ENCODE measurements at regions not wholly inside any gene's neighbourhood (a gene's known extent, or its start where the extent isn't known, plus 50 kb on each side); places are given as distances from the start of the nearest gene placed in this dataset.

GRCh38 chr15:34642247-34642646 is 58.8 kb upstream of the GOLGA8B start:
- Histone ChIP-seq H3K9ac (ENCODE audit: control insufficient read depth, extremely low read depth, insufficient read depth, low read length) (no peak overlapping the region), H3K27ac (ENCODE audit: control insufficient read depth, insufficient read depth, low read length) (no peak overlapping the region), H3K36me3 (ENCODE audit: control insufficient read depth in 2 of 2, extremely low read depth in 1 of 2, insufficient read depth in 2 of 2, low read length in 2 of 2) (no peaks in the 10 kb centered on the region), H3K4me1 (ENCODE audit: control insufficient read depth, extremely low read depth, insufficient read depth, low read length) (no peaks in the 10 kb centered on the region), H3K4me3 (ENCODE audit: control insufficient read depth in 2 of 3, extremely low read depth in 1 of 3, insufficient read depth in 2 of 3, low read depth in 1 of 3, low read length in 3 of 3) (no peak overlapping the region), H3K9me3 (ENCODE audit: control insufficient read depth, low read depth, low read length) (no peaks in the 10 kb centered on the region), H4K20me1 (ENCODE audit: control insufficient read depth, extremely low read depth, insufficient read depth, low read length) (no peaks in the 10 kb centered on the region), H2AFZ (ENCODE audit: control insufficient read depth, low read length) (no peak overlapping the region), H3K4me2 (ENCODE audit: control insufficient read depth, extremely low read depth, insufficient read depth, low read depth, low read length) (no peak overlapping the region), H3K27me3 (ENCODE audit: control insufficient read depth, extremely low read depth, insufficient read depth, low read length) (no peaks in the 10 kb centered on the region), H3K79me2 (ENCODE audit: control insufficient read depth, insufficient read depth, low read length) (no peaks in the 10 kb centered on the region), H3K9me1 (ENCODE audit: control insufficient read depth, extremely low read depth, insufficient read depth, low read length) (no peaks in the 10 kb centered on the region)
- FAIRE-seq (no peak), DNase-seq (ENCODE audit: low read depth, low spot score) (no peak)
- TF ChIP-seq, protein P1, sequence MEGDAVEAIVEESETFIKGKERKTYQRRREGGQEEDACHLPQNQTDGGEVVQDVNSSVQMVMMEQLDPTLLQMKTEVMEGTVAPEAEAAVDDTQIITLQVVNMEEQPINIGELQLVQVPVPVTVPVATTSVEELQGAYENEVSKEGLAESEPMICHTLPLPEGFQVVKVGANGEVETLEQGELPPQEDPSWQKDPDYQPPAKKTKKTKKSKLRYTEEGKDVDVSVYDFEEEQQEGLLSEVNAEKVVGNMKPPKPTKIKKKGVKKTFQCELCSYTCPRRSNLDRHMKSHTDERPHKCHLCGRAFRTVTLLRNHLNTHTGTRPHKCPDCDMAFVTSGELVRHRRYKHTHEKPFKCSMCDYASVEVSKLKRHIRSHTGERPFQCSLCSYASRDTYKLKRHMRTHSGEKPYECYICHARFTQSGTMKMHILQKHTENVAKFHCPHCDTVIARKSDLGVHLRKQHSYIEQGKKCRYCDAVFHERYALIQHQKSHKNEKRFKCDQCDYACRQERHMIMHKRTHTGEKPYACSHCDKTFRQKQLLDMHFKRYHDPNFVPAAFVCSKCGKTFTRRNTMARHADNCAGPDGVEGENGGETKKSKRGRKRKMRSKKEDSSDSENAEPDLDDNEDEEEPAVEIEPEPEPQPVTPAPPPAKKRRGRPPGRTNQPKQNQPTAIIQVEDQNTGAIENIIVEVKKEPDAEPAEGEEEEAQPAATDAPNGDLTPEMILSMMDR (optimal IDR thresholded peaks at IDR 0.05 in 1 of 3, IDR thresholded peaks at IDR 0.05 in 1 of 3, conservative IDR thresholded peaks at IDR 0.05 in 1 of 3; ENCODE audit: extremely low read depth in 1 of 3, insufficient read depth in 2 of 3, low read length in 3 of 3): no peak
- dilution Hi-C loops (cut with MboI; ENCODE audit: extremely low pct_ligation_motif_present, low sequenced_read_pairs): no loop called here

GRCh38 chr15:34640661-34641060 is 57.2 kb upstream of the GOLGA8B start:
- dilution Hi-C loops (cut with MboI; ENCODE audit: extremely low pct_ligation_motif_present, low sequenced_read_pairs): no loop called here
- Histone ChIP-seq H3K9me1 (ENCODE audit: control insufficient read depth, extremely low read depth, insufficient read depth, low read length) (no peaks in the 10 kb centered on the region), H4K20me1 (ENCODE audit: control insufficient read depth, extremely low read depth, insufficient read depth, low read length) (no peaks in the 10 kb centered on the region), H2AFZ (ENCODE audit: control insufficient read depth, low read length) (no peak overlapping the region), H3K4me2 (ENCODE audit: control insufficient read depth, extremely low read depth, insufficient read depth, low read depth, low read length) (no peak overlapping the region), H3K36me3 (ENCODE audit: control insufficient read depth in 2 of 2, extremely low read depth in 1 of 2, insufficient read depth in 2 of 2, low read length in 2 of 2) (no peaks in the 10 kb centered on the region), H3K27me3 (ENCODE audit: control insufficient read depth, extremely low read depth, insufficient read depth, low read length) (no peaks in the 10 kb centered on the region), H3K9ac (ENCODE audit: control insufficient read depth, extremely low read depth, insufficient read depth, low read length) (no peak overlapping the region), H3K4me3 (ENCODE audit: control insufficient read depth in 2 of 3, extremely low read depth in 1 of 3, insufficient read depth in 2 of 3, low read depth in 1 of 3, low read length in 3 of 3) (no peak overlapping the region), H3K4me1 (ENCODE audit: control insufficient read depth, extremely low read depth, insufficient read depth, low read length) (no peaks in the 10 kb centered on the region), H3K79me2 (ENCODE audit: control insufficient read depth, insufficient read depth, low read length) (no peaks in the 10 kb centered on the region), H3K27ac (ENCODE audit: control insufficient read depth, insufficient read depth, low read length) (no peak overlapping the region), H3K9me3 (ENCODE audit: control insufficient read depth, low read depth, low read length) (no peaks in the 10 kb centered on the region)
- TF ChIP-seq EZH2 (IDR thresholded peaks at IDR 0.05; ENCODE audit: low read length): no peak
- TF ChIP-seq, protein P1 (optimal IDR thresholded peaks at IDR 0.05 in 1 of 3, IDR thresholded peaks at IDR 0.05 in 1 of 3, conservative IDR thresholded peaks at IDR 0.05 in 1 of 3; ENCODE audit: extremely low read depth in 1 of 3, insufficient read depth in 2 of 3, low read length in 3 of 3): no peak
- FAIRE-seq (no peak), DNase-seq (ENCODE audit: low read depth, low spot score) (no peak)

Measured in keratinocyte (primary cell).